SK-N-MC (cell line): ENCODE measurements at regions not wholly inside any gene's neighbourhood (a gene's known extent, or its start where the extent isn't known, plus 50 kb on each side); places are given as distances from the start of the nearest gene placed in this dataset.

Experiments used
- EZH2 ChIP-seq: fragments of 200-600 bp; sonication (generic); IDR thresholded peaks from one replicate; pipeline ENCODE4 v1.6.1; 2017; ENCODE audit warnings: antibody characterized with exemption
- FOXP2 ChIP-seq: optimal IDR thresholded peaks from 2 replicates; pipeline ENCODE3; 2011; ENCODE audit warnings: mild to moderate bottlenecking, moderate library complexity; ENCODE audit not compliant: insufficient read depth; ENCODE audit errors: extremely low read length, control extremely low read depth
- POLR2AphosphoS5 ChIP-seq: IDR thresholded peaks from 2 replicates; pipeline ENCODE4 v1.6.1; 2012; ENCODE audit warnings: mild to moderate bottlenecking, low read depth, low read length, borderline replicate concordance

DNA sequence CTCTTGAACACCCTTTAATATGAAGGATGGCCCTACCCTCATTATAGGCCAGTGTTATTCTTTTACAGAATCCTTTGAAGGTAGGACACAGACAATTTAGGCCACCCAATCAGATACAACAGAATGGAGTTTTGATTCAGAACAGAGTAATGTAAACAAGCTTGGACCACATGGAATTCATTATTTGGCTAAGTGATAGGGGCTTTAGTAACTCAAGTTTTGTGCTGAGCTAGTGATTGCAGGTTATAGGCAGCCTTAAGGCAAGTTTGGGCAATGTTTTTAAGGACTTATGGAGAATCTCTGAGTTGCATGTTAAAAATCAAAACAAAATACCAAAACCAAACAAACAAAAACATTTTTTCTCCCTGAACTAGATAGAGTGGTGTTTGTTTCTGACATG is 312.1 kb upstream of the ROBO1 start:
- no peak for TF ChIP-seq EZH2
- no peak for TF ChIP-seq POLR2AphosphoS5
- no peak for TF ChIP-seq FOXP2
